HG03097 (cell line): ENCODE measurements at regions not wholly inside any gene's neighbourhood (a gene's known extent, or its start where the extent isn't known, plus 50 kb on each side); places are given as distances from the start of the nearest gene placed in this dataset.
"Not testable (repeated sequence)": the region's sequence is repeated elsewhere in the genome, so short reads cannot be mapped to it uniquely, and the experiment has no call there.

Experiments used
- ATAC-seq: cut with Tn5 transposase; IDR thresholded peaks from one replicate; pipeline ENCODE4 v1.9.1; 2021; ENCODE audit not compliant: unreplicated experiment, low FRiP score

- no peak for ATAC-seq
Measured at GRCh38 chr4:125787707-125788106, 473.0 kb downstream of the FAT4 start.

DNA sequence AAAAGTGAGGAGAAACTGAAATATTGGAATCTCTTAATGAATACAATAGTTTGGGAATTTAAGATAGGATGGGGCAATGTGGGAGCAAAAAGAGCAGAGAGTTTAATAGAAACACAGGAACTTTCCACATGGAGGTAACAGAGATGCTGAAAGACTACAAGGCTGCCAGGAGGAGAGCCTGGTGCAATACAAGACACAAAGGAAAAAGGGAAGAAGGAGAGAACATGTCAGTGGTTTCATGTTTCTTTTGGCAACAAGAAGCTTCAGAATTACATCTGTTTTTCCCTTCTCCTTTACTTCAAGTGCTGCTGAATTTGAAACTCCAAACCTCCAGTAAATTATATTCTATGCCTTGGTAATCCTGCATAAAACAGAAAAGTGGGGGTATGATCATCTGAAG, 474.3 kb downstream of the FAT4 start:
- ATAC-seq, result no peak

DNA sequence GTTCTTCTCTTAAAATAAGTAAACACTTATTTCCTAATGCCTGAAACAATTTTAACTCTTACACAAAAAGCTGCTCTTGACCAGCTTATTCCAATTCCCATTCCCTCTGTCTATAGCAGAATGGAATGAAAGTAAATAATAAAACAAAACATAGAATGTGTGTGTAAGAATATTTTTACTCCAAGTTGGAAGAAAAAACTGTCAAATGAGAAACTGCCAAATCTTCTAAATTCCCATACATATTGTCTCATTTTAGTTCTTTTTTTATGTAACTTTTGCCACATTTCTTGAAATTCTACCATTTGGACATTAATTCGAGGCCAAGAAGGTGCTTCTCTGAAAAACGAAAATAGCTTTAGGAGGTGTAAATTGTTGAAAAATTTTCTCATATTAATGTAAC, 477.1 kb downstream of the FAT4 start:
- no peak for ATAC-seq

- no peak for ATAC-seq
Measured at GRCh38 chr4:125794989-125795388, 480.2 kb downstream of the FAT4 start.

DNA sequence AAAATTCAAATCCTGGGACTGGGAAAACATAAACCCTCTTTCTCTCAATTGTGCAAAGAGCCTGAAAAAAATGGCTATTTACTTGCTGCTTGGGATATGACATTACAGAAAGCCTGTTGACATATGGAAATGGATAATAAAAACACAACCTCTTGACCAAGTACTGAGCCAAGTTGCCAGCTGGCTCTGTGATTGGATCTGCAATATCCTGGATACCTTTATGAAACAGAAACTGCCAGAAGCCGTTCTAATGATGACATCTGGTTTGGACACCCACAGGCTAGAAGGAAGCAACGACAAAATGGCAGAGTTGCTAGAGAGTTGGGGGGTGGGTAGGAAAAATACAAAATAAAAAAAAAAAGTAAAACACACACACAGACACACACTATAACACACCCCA, 481.4 kb downstream of the FAT4 start:
- no peak for ATAC-seq

DNA sequence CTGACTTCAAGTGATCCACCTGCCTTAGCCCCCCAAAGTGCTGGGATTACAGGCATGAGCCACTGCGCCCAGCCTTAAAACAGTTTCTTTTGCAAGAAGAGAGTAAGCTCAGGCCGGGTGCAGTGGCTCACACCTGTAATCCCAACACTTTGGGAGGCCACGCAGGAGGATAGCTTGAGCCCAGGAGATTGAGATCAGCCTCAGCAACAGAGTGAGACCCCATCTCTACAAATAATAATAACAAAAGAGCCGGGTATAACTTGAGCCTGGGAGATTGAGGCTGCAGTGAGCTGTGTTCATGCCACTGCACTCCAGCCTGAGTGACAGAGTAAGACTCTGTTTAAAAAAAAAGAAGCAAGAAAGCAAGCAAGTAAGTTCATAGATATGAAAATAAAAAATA, 482.9 kb downstream of the FAT4 start:
- not testable (repeated sequence) for ATAC-seq

- ATAC-seq, result no peak
Measured at GRCh38 chr4:125801373-125801772, 486.6 kb downstream of the FAT4 start.

- ATAC-seq, result no peak
Measured at GRCh38 chr4:125801924-125802323, 487.2 kb downstream of the FAT4 start.

- ATAC-seq, result no peak
Measured at GRCh38 chr4:125808022-125808421, 493.3 kb downstream of the FAT4 start.

- ATAC-seq, result no peak
Measured at GRCh38 chr4:125808570-125808969, 493.8 kb downstream of the FAT4 start.

DNA sequence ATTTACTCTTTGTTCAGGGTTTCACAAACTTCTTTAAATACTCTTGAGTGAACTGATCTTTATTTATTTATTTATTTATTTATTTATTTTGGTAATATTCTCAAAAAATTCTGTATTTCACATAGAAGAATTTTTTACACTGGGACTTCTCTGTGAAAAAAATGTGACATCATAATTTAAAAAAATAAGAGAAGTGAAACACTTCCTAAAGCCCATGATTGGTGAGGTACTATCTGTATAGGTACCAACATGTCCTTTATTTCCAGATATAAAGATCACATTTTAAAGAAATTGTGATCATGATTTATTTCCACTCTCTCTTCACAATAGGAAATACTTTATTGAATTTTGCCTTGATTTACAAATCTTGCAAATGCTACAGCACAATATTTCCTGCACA, 497.1 kb downstream of the FAT4 start:
- ATAC-seq, result no peak

DNA sequence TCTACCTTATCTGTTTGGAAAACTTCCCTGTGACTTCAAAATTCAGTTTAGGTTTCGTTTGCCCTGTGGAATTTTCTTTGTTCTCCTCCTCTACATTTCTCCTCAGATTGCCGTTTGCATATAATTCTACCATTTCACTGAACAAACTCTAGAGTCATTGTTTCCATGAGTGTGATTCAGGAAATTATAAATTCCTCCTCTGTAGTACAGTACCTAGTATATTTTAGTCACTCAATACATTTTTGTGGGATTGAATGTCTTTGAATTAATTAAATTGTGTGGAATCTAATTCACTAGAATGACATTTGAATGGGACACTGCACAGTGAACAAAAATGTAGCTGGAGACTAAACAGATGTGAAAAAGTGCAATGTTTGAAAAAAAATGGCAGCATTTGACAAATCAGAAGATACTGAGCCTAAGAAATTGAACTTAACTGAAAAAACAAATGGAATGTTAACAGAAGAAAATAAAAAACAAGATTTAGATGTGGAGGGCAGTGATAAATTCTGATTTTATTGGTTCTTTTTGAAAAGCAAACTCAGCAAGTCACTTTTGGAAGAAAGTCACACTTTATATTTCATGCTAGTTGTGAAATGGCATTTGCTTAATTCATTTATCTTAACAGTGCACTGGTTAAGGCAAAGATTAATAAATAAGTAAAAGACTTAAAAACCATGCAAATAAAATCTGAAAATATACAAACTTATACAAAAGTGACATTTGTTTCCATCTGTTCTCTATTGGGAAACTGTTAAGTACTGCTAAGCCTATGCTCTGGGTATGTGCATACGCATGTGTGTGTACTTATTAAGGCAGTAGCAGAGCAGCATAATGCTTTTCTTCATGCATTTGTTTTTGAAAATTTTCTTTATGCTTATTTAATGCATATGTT, 512.3 kb downstream of the FAT4 start:
- no peak for ATAC-seq

GRCh38 chr4:125827696-125828052, 512.9 kb downstream of the FAT4 start:
- no peak for ATAC-seq

DNA sequence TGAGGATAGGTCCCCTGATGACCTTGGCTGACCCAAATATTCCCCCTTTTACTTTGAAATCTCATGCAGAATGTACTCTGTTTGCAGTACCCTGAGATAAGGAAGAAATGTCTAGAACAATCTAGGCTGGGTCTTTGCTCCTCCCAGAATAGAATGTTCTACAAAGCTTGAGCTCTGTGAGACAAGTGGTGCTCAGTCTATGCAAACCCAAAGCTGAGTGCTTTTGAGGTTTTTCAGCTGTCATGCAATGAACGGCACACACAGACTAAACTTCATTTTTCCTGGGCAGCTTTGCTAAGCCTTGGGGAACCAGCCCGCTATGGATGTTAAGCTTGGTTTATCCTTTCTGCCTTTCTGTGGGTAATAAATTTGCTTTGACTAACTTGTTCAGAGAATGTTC, 513.6 kb downstream of the FAT4 start:
- no peak for ATAC-seq

GRCh38 chr4:125832161-125832560, 517.4 kb downstream of the FAT4 start:
- no peak for ATAC-seq

DNA sequence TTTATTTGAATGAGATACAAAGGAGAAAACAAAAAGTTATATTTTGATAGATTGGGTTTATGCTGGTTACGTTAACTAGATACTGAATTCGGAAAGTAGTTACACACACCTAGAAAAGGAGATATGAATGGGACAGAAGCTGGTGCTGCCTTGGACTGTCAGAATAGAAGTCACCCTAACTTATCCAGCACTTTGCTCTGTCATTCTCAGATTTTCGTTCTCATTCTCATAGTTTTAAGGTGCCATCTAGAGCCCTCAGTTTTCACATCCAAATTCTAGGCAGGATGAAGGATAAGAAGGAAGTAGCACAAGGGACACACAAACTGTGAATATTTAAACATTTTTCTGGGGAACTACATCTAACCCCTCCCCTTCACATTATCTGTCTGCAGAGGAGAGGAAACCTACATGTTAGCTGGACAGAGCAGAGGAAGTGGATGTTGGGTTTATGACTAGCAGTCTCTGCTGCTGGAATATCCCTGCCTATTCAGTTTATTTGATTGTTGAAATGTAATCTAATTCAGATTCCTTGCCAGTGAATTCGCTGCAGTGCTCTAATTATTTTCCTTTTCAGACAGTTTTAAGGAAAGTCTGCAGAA, 521.9 kb downstream of the FAT4 start:
- ATAC-seq, result no peak

- ATAC-seq, result no peak
Measured at GRCh38 chr4:125837493-125838201, 522.9 kb downstream of the FAT4 start.

DNA sequence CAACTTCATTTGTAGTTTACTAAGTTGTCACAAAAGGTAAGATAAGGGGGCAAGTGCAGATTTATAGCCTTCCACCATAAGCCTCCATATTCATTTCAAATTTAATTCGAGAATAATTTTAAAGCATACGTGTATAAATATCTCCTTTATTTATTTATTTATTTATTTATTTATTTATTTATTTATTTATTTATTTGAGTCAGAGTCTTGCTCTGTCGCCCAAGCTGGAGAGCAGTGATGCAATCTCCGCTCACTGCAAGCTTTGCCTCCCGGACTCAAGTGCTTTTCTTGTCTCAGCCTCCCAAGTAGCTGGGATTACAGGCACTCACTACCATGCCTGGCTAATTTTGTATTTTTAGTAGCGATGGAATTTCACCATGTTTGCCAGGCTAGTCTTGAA, 523.4 kb downstream of the FAT4 start:
- ATAC-seq, result no peak

DNA sequence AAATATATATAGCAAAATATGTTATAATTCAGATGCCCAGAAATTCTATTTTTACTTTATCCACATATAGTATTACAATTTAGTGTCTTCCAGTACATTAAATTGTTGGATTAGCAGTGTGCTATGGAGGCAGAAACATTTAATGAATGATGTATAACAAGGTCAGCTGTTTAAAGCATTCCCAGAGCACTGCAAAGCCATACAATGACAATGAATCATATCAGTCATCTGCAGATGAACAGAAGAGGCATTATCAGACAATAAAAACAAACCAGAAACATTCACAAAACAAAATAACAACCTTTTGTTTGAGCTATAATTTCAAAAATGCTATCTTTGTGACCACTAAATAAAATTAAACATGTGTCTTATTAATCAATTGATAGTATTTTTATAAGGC, 524.2 kb downstream of the FAT4 start:
- no peak for ATAC-seq

GRCh38 chr4:125843947-125844346, 529.2 kb downstream of the FAT4 start:
- ATAC-seq, result no peak

GRCh38 chr4:125847518-125847917, 532.8 kb downstream of the FAT4 start:
- no peak for ATAC-seq

DNA sequence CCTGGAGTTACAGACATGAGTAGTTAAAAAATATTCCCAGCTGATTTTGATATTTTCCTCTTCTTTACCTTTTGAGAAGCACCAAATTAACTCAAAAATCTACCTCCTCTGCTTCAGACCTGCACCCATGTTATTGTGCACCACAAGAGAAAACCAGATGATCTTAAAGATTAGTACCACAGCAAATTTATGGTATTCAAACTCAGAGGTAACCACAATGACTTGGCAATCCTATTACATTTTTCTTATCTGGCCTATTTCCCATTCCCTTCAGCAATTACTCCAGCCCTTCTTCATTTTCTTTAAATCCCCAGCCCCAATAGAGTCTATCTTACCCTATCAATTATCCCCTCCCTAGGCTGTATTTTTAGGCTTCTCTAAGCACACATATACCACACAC, 535.1 kb downstream of the FAT4 start:
- no peak for ATAC-seq
